Stimulated activated naive B cell treated with anti-CD40 and anti-IgM and Interleukin-4, amounts not matched to agents 10 μg/mL and 1 μg/mL and 100 μg/mL, for 72 hours (primary cell): ENCODE measurements at regions not wholly inside any gene's neighbourhood (a gene's known extent, or its start where the extent isn't known, plus 50 kb on each side); places are given as distances from the start of the nearest gene placed in this dataset.

Experiments
- ATAC-seq, 2 donors: fragments of 150-1000 bp; cut with Tn5 transposase; replicated peaks; 2 replicates each; pipeline ENCODE4 v1.10.0; 2021; ENCODE audit warnings: moderate library complexity in 1 of 2
- DNase-seq: peaks from one replicate; pipeline ENCODE4 v3.0.0; 2021
- H3K27ac Mint-ChIP-seq: one replicate; pipeline ENCODE4 v1.8.0; 2022; ENCODE audit warnings: mild to moderate bottlenecking, mixed read lengths
- H3K27me3 Mint-ChIP-seq, 2 donors: one replicate each; pipeline ENCODE4 v1.8.0; 2022; ENCODE audit warnings: mixed read lengths in 2 of 2
- H3K36me3 Mint-ChIP-seq, 2 donors: one replicate each; pipeline ENCODE4 v1.8.0; 2022; ENCODE audit warnings: mixed read lengths in 2 of 2, mild to moderate bottlenecking in 1 of 2
- H3K4me1 Mint-ChIP-seq, 2 donors: one replicate each; pipeline ENCODE4 v1.8.0; 2022; ENCODE audit warnings: mixed read lengths in 2 of 2, mild to moderate bottlenecking in 1 of 2
- H3K4me3 Mint-ChIP-seq, 2 donors: one replicate each; pipeline ENCODE4 v1.8.0; 2022; ENCODE audit warnings: mild to moderate bottlenecking in 2 of 2, mixed read lengths in 2 of 2, moderate library complexity in 1 of 2
- H3K9me3 Mint-ChIP-seq, 2 donors: one replicate each; pipeline ENCODE4 v1.8.0; 2022; ENCODE audit warnings: mixed read lengths in 2 of 2, mild to moderate bottlenecking in 1 of 2

DNA sequence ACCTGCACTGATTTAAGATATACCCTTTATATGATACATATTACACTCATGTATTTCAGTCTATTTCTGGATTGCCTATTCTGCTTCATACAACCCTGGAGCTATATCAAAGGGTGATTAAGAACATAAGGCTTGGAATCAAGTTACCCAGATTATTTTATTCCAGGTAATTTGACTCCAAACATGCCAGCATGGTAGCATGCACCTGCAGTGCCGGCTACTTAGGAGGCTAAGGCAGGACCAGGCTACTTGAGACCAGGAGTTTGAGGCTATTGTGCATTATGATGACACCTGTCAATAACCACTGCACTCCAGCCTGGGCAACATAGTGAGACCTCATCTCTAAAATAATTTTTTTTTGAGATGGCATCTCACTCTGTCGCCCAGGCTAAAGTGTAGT, 50.4 kb upstream of the NEO1 start:
- H3K9me3 Mint-ChIP-seq = no peaks in the 10 kb centered on the region
- peaks cover 14 to 19% of the 10 kb centered on the region in 2 donors for H3K27me3 Mint-ChIP-seq
- no peaks in the 10 kb centered on the region for H3K36me3 Mint-ChIP-seq
- no peaks in the 10 kb centered on the region for H3K4me1 Mint-ChIP-seq
- no peak overlapping the region for H3K4me3 Mint-ChIP-seq
- no peak overlapping the region for H3K27ac Mint-ChIP-seq
- ATAC-seq = no peak
- no peak for DNase-seq

- Mint-ChIP-seq H3K27me3 (peaks cover 18 to 21% of the 10 kb centered on the region in 2 donors), H3K4me1 (no peaks in the 10 kb centered on the region), H3K27ac (no peak overlapping the region), H3K36me3 (no peaks in the 10 kb centered on the region), H3K9me3 (no peaks in the 10 kb centered on the region), H3K4me3 (no peak overlapping the region)
- DNase-seq (no peak), ATAC-seq (no peak)
These were observed 52.0 kb upstream of the NEO1 start for GRCh38 chr15:73000293-73000692.

- H3K27me3 Mint-ChIP-seq = peaks cover 12 to 15% of the 10 kb centered on the region in 2 donors
- H3K36me3 Mint-ChIP-seq = no peaks in the 10 kb centered on the region
- H3K9me3 Mint-ChIP-seq = no peaks in the 10 kb centered on the region
- H3K27ac Mint-ChIP-seq = no peak overlapping the region
- ATAC-seq (no peak), DNase-seq (no peak)
- H3K4me1 Mint-ChIP-seq = no peaks in the 10 kb centered on the region
- H3K4me3 Mint-ChIP-seq = no peak overlapping the region
These were observed 52.7 kb upstream of the NEO1 start for GRCh38 chr15:72999586-72999985.

DNA sequence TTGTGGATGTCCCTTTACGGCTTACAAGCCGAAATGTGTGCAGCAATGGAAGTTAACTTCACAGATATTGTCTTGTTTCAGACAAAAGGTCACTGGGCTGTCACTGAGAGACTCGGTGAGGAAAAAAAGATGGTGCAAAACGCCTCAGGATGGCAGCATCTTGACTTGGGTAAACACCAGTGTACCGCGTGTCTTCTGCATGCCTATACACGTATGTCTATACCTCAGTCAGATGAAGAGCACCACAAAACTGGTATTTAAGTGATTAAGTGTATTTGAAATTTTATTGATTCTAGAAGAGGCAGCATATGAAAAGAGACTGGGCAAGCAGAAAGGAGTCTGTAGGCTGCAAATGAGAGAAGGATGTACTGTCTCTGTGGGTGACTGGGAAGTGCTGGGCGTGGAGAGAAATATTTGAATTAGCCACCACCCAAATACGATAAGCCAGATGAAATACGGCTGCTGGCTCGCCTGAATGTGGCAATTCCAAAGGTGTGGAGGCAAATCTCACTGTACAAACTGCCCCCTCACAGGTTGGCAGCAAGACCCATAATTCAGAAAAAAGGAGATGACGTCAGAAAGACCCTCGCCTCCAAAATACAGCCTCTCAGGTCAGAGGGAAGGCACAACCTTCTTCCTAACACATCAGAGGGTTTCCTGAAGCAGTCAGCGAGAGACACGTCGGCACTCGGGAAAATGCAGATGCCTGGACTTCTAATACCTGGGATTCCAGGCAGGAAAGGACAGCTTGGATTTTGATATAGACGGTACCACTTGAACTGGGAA, 53.4 kb upstream of the NEO1 start:
- Mint-ChIP-seq H3K36me3 (no peaks in the 10 kb centered on the region), H3K4me3 (no peak overlapping the region), H3K27me3 (peaks cover 12 to 15% of the 10 kb centered on the region in 2 donors), H3K27ac (no peak overlapping the region), H3K4me1 (no peaks in the 10 kb centered on the region), H3K9me3 (no peaks in the 10 kb centered on the region)
- DNase-seq = no peak
- ATAC-seq = no peak

DNA sequence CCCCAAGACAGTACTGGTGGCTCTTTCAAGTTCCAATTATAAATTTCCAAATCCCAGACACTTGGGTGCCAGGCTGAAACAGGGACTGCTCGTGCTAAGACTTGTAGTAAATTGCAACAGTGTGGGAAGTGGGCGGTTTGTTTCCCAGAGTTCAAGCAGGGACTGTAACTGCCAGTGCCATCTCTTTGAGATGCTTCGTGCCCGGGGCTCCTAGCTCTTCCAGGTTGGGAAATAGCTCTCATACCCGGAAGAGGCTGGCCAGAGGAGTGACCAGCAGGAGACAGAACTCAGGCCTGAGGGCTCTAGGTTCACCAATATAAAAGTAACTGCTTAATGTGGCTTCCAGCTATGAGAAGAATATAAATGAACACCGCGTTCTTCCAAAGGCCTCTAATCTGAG, 54.0 kb upstream of the NEO1 start:
- no peak for DNase-seq
- Mint-ChIP-seq H3K4me1 (no peaks in the 10 kb centered on the region), H3K27me3 (peaks cover 12 to 15% of the 10 kb centered on the region in 2 donors), H3K27ac (no peak overlapping the region), H3K36me3 (no peaks in the 10 kb centered on the region), H3K4me3 (no peak overlapping the region), H3K9me3 (no peaks in the 10 kb centered on the region)
- ATAC-seq = no peak

DNA sequence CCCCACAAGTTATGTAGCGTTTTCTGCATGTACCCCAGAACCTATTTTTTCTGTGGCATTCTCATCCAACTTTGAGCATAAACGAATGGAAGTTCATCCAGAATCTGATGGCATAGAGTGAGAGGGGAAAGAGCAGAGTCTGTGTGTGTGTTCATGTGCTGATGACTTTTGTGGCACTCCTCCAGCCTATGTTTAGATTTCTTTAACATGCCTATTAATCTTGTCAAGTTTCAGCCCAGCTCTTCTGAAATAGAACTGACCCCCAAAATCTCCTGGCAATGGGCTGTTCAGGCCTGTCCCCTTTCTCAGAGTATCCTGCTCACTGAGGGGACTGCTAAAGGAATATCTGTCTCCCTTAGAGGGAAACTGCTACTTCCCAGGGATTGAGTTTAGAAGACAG, 56.4 kb upstream of the NEO1 start:
- no peak for DNase-seq
- no peak for ATAC-seq
- Mint-ChIP-seq H3K4me3 (no peak overlapping the region), H3K27me3 (peaks cover 12 to 15% of the 10 kb centered on the region in 2 donors), H3K4me1 (no peaks in the 10 kb centered on the region), H3K9me3 (no peaks in the 10 kb centered on the region), H3K27ac (no peak overlapping the region), H3K36me3 (no peaks in the 10 kb centered on the region)

DNA sequence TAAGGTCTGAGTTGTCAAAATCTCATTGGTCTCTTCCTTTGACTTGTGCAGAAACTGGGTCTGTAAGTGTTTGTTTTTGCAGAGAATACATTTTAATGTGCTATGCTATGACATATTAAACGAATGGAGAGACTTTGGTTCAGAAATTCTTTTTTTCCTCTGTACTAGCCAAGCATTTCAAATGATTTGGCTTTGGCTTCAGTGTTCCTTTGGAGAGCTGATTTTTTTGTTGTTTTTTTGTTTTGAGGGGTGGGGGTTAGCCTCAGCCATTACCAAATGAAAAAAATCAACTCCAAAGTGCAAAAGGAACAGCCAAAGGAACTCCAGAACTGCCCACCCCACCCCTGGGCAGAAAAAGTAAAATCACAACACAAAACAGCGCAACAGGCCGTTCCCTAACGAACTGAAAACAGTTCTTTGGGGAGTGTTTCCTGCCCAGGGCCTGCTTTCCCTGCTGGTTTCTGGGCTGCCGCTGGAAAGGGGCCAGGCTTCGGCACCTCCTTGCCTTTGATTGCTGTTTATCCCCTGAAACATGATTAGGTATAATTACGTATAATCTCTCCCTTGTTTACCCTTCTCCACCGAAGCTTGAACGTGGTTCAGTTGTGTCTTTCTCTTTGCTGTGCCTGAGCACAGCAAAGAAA, 57.6 kb upstream of the NEO1 start:
- no peaks in the 10 kb centered on the region for H3K9me3 Mint-ChIP-seq
- no peak overlapping the region for H3K27ac Mint-ChIP-seq
- no peak overlapping the region for H3K4me3 Mint-ChIP-seq
- no peaks in the 10 kb centered on the region for H3K36me3 Mint-ChIP-seq
- peaks cover 12 to 15% of the 10 kb centered on the region in 2 donors for H3K27me3 Mint-ChIP-seq
- no peaks in the 10 kb centered on the region for H3K4me1 Mint-ChIP-seq
- ATAC-seq (no peak), DNase-seq (no peak)

GRCh38 chr15:72992841-72993252, 59.4 kb upstream of the NEO1 start:
- no peaks in the 10 kb centered on the region for H3K9me3 Mint-ChIP-seq
- DNase-seq (no peak), ATAC-seq (no peak)
- H3K27ac Mint-ChIP-seq = no peak overlapping the region
- H3K27me3 Mint-ChIP-seq = peaks cover 6 to 15% of the 10 kb centered on the region in 2 donors
- H3K4me1 Mint-ChIP-seq = no peaks in the 10 kb centered on the region
- no peak overlapping the region for H3K4me3 Mint-ChIP-seq
- no peaks in the 10 kb centered on the region for H3K36me3 Mint-ChIP-seq

GRCh38 chr15:72991026-72991425, 61.2 kb upstream of the NEO1 start:
- Mint-ChIP-seq H3K9me3 (peaks cover 0 to 1% of the 10 kb centered on the region in 2 donors), H3K27me3 (peaks cover 7 to 10% of the 10 kb centered on the region in 2 donors), H3K36me3 (no peaks in the 10 kb centered on the region), H3K27ac (no peak overlapping the region), H3K4me3 (no peak overlapping the region), H3K4me1 (no peaks in the 10 kb centered on the region)
- no peak for DNase-seq
- ATAC-seq = no peak

DNA sequence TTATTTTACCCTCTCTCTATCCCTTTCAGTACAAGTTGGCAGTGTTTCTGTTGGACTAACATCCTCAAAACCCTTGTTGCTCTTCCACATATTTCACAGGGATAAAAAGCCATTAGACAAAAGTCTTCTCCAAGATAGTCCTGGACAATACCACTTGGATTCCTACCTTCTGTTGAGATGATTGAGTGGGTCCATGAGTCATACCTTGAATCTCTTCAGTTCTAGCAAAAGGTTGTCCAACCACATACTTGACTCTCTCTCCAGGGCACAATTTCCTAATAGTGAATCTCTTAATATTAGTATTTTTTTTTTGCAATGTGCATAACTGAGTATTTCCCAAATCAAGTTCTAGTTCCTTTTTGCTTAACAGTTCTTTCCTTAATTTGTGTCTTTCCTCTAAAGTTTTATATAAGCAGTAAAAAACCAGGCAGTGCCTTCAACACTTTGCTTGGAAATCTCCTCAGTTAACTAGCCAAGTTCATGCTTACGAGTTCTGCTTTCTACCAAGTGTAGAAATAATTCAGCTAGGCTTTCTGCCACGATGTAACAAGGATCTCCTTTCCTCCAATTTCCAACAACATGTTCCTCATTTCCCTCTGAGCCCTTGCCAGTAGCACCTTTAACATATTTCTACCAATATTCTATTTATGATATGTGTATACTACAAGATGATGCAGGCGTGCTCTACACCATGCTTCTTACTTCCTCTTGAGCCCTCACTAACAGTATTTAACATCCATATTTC, 68.3 kb upstream of the NEO1 start:
- Mint-ChIP-seq H3K4me1 (no peaks in the 10 kb centered on the region), H3K27ac (no peak overlapping the region), H3K36me3 (no peaks in the 10 kb centered on the region), H3K9me3 (peaks cover 0 to 6% of the 10 kb centered on the region in 2 donors), H3K27me3 (peaks cover 18 to 32% of the 10 kb centered on the region in 2 donors), H3K4me3 (no peak overlapping the region)
- no peak for ATAC-seq
- DNase-seq = no peak

DNA sequence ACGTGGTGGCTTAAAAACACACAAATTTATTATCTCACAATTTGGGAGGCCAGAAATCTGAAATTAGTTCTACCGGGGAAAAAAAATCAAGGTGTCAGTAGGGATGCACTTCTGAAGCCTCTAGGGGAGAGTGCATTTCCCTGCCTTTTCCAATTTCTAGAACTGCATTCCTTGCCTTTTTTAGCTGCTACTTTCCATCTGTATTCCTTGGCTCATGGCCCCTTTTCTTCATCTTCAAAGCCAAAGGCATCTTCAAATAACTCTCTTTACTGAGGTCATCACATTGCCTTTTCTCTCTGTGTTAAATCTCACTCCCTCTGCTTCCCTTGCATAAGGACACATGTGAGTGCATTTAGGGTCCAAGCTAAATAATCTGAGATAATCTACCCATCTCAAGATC, 69.5 kb upstream of the NEO1 start:
- ATAC-seq (no peak), DNase-seq (no peak)
- H3K9me3 Mint-ChIP-seq = peaks cover 0 to 6% of the 10 kb centered on the region in 2 donors
- H3K27ac Mint-ChIP-seq = no peak overlapping the region
- no peaks in the 10 kb centered on the region for H3K4me1 Mint-ChIP-seq
- H3K36me3 Mint-ChIP-seq = no peaks in the 10 kb centered on the region
- H3K27me3 Mint-ChIP-seq = peaks cover 31 to 32% of the 10 kb centered on the region in 2 donors
- no peak overlapping the region for H3K4me3 Mint-ChIP-seq

- no peak overlapping the region for H3K27ac Mint-ChIP-seq
- H3K4me1 Mint-ChIP-seq = no peaks in the 10 kb centered on the region
- peaks cover 0 to 5% of the 10 kb centered on the region in 2 donors for H3K9me3 Mint-ChIP-seq
- no peaks in the 10 kb centered on the region for H3K36me3 Mint-ChIP-seq
- DNase-seq = no peak
- ATAC-seq = no peak
- H3K4me3 Mint-ChIP-seq = no peak overlapping the region
- H3K27me3 Mint-ChIP-seq = peaks cover 25 to 37% of the 10 kb centered on the region in 2 donors
These were observed 71.6 kb upstream of the NEO1 start for GRCh38 chr15:72980661-72981060.

DNA sequence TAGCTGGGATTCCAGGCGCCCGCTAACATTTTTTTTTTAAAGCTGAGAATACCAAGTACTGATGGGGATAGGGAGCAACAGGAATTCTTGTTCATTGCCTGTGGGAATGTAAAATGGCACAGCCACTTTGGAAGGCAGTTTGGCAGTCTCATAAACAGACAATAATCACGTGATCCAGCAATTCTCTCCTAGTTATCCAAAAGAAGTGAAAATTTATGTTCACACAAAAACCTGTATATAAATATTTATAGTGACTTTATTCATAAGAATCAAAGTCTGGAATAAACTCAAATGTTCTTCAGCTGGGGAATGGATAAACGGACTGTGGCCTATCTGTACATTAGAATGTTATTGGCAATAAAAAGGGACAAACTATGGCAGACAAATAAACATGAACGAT, 72.5 kb upstream of the NEO1 start:
- H3K4me3 Mint-ChIP-seq = no peak overlapping the region
- H3K9me3 Mint-ChIP-seq = peaks cover 0 to 5% of the 10 kb centered on the region in 2 donors
- H3K27ac Mint-ChIP-seq = no peak overlapping the region
- ATAC-seq (no peak), DNase-seq (no peak)
- H3K27me3 Mint-ChIP-seq = peaks cover 25 to 44% of the 10 kb centered on the region in 2 donors
- H3K4me1 Mint-ChIP-seq = no peaks in the 10 kb centered on the region
- no peaks in the 10 kb centered on the region for H3K36me3 Mint-ChIP-seq

DNA sequence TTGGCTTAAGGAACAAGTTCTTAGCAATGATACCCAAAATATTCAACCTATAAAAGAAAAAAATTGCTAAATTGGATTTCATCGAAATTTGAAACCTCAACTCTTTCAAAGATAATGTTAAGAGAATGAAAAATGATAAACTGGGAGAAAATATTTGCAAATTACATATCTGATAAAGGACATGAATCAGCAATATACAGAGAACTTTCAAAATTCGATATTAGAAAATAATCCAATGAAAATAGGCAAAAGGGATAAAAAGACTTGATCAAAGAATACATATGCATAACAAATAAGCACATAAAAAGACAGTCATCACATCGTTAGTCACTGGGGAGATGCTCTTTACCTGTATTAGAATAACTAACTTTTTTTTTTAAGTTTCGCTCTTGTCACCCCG, 73.0 kb upstream of the NEO1 start:
- Mint-ChIP-seq H3K27ac (no peak overlapping the region), H3K27me3 (peaks cover 21 to 40% of the 10 kb centered on the region in 2 donors), H3K36me3 (no peaks in the 10 kb centered on the region), H3K9me3 (peaks cover 0 to 3% of the 10 kb centered on the region in 2 donors), H3K4me3 (no peak overlapping the region), H3K4me1 (no peaks in the 10 kb centered on the region)
- DNase-seq = no peak
- ATAC-seq = no peak

DNA sequence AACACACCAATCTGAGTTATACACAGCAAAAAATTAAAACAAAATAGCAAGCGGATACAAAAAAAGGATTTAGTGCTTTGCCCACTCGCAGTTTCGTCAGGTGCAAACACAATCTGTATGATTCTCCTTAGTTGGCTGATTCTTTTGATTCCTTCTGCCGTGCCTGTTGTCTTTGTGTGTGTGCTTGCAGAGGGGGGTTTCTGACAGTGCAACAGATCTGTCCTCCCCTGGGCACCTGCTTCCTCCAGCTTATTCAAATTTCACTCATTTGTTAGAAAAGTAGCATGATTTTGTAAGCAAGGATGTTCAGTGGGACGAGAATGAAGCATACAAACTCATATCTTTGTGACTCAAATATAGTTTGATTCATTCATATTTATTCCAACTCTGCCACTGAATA, 74.0 kb upstream of the NEO1 start:
- peaks cover 22 to 45% of the 10 kb centered on the region in 2 donors for H3K27me3 Mint-ChIP-seq
- H3K4me3 Mint-ChIP-seq = no peak overlapping the region
- no peak overlapping the region for H3K27ac Mint-ChIP-seq

More for the DNA sequence above, 74.0 kb upstream of the NEO1 start:
- no peak for ATAC-seq
- Mint-ChIP-seq H3K9me3 (no peaks in the 10 kb centered on the region), H3K36me3 (no peaks in the 10 kb centered on the region), H3K4me1 (no peaks in the 10 kb centered on the region)
- DNase-seq = no peak
